Right cardiac atrium (tissue), 5 donors: ENCODE measurements at regions not wholly inside any gene's neighbourhood (a gene's known extent, or its start where the extent isn't known, plus 50 kb on each side); places are given as distances from the start of the nearest gene placed in this dataset.

Source experiments
- ATAC-seq, 2 donors: fragments of 200-7000 bp; cut with Tn5 transposase; one replicate each; pipeline versions ENCODE4 v1.8.0 to v1.9.1; 2020; ENCODE audit warnings: moderate library complexity in 2 of 2, mild to moderate bottlenecking in 1 of 2
- DNase-seq, 3 donors: peaks; one replicate each; pipeline ENCODE4 v3.0.0-alpha.2; 2020
- H3K27ac ChIP-seq: one replicate; pipeline ENCODE4 v1.5.1; 2013; ENCODE audit warnings: mild to moderate bottlenecking, low read length, control low read depth, moderate library complexity
- H3K27me3 ChIP-seq: one replicate; pipeline ENCODE4 v1.6.1; 2013; ENCODE audit not compliant: control insufficient read depth, insufficient read depth
- H3K4me1 ChIP-seq: one replicate; pipeline ENCODE4 v1.6.1; 2013; ENCODE audit warnings: low read length; ENCODE audit not compliant: control insufficient read depth, insufficient read depth
- H3K4me3 ChIP-seq: one replicate; pipeline ENCODE4 v1.5.1; 2013; ENCODE audit warnings: low read length, control low read depth
- H3K9me3 ChIP-seq: one replicate; pipeline ENCODE4 v1.6.1; 2013; ENCODE audit warnings: low read length; ENCODE audit not compliant: control insufficient read depth
- WGBS: extraction: QIAGEN DNeasy Blood & Tissue Kit; methylation state at CpG from one replicate; pipeline ENCODE4 v1.1.7; 2013; 5-methylcytosine and 5-hydroxymethylcytosine counted together
- intact Hi-C, 4 donors: fragments of 100-400 bp; cut with DNase I; formaldehyde crosslinking; loops; one replicate each; pipeline versions ENCODE4 v1.11.0 to v1.14.0; 2022 to 2023
- donor health status: healthy with polysubstance abuse.
- donor health status: DM: no; HTN: yes; CAD: no.
- donor health status: DM: no; HTN: no; CAD: no.
- donor health status: DM: no; HTN: yes; CAD: no; lungs with severe emphysema.
- donor health status: DM: yes; HTN: yes; CAD: no.

GRCh38 chr9:107625383-107625984 is 135.9 kb upstream of the KLF4 start:
- DNase-seq (no peak), ATAC-seq (no peak)
- intact Hi-C loops, result no loop called here
- no peak overlapping the region for H3K4me3 ChIP-seq
- H3K4me1 ChIP-seq, result no peaks in the 10 kb centered on the region
- no peak overlapping the region for H3K27ac ChIP-seq
- 94% methylated on average over 7 of the region's 7 CpGs for WGBS
- H3K9me3 ChIP-seq, result no peaks in the 10 kb centered on the region
- no peaks in the 10 kb centered on the region for H3K27me3 ChIP-seq

- peak in 2 of 3 donors; percentile 48 to 60 for DNase-seq
- Histone ChIP-seq H3K4me3 (no peak overlapping the region), H3K27ac (no peak overlapping the region), H3K27me3 (no peaks in the 10 kb centered on the region), H3K9me3 (no peaks in the 10 kb centered on the region), H3K4me1 (no peaks in the 10 kb centered on the region)
- intact Hi-C loops, result no loop called here
- 77% methylated on average over 15 of the region's 15 CpGs for WGBS
- peak; percentile 23 to 26 for ATAC-seq
Measured at GRCh38 chr9:107624234-107624948, 134.8 kb upstream of the KLF4 start.

- intact Hi-C loops, result no loop called here
- H3K9me3 ChIP-seq, result no peaks in the 10 kb centered on the region
- 90% methylated on average over 4 of the region's 4 CpGs for WGBS
- no peaks in the 10 kb centered on the region for H3K27me3 ChIP-seq
- H3K27ac ChIP-seq, result no peak overlapping the region
- H3K4me3 ChIP-seq, result no peak overlapping the region
- H3K4me1 ChIP-seq, result no peaks in the 10 kb centered on the region
- ATAC-seq (no peak), DNase-seq (no peak)
Measured at GRCh38 chr9:107621436-107621835, 131.9 kb upstream of the KLF4 start.

- no peaks in the 10 kb centered on the region for H3K27me3 ChIP-seq
- H3K9me3 ChIP-seq, result no peaks in the 10 kb centered on the region
- WGBS, result 57% methylated on average over 7 of the region's 7 CpGs
- no peak overlapping the region for H3K4me3 ChIP-seq
- no peaks in the 10 kb centered on the region for H3K4me1 ChIP-seq
- ATAC-seq (peak; percentile 79 to 84), DNase-seq (peak in 2 of 3 donors; percentile 60 to 65)
- intact Hi-C loops, result no loop called here
- H3K27ac ChIP-seq, result no peak overlapping the region
Measured at GRCh38 chr9:107620801-107621200, 131.2 kb upstream of the KLF4 start.

- ATAC-seq (no peak), DNase-seq (no peak)
- Histone ChIP-seq H3K9me3 (no peaks in the 10 kb centered on the region), H3K4me3 (no peak overlapping the region), H3K27ac (no peak overlapping the region), H3K4me1 (no peaks in the 10 kb centered on the region), H3K27me3 (no peaks in the 10 kb centered on the region)
- intact Hi-C loops, result no loop called here
- 98% methylated on average over 6 of the region's 6 CpGs for WGBS
Measured at GRCh38 chr9:107620236-107620635, 130.7 kb upstream of the KLF4 start.

GRCh38 chr9:107615321-107615720 is 125.8 kb upstream of the KLF4 start:
- ATAC-seq (no peak), DNase-seq (no peak)
- H3K27ac ChIP-seq, result no peak overlapping the region
- intact Hi-C loops, result no loop called here
- H3K4me3 ChIP-seq, result no peak overlapping the region
- WGBS, result 84% methylated on average over 1 of the region's 1 CpG
- no peaks in the 10 kb centered on the region for H3K27me3 ChIP-seq
- no peaks in the 10 kb centered on the region for H3K4me1 ChIP-seq
- H3K9me3 ChIP-seq, result no peaks in the 10 kb centered on the region

- Histone ChIP-seq H3K27ac (no peak overlapping the region), H3K4me1 (no peaks in the 10 kb centered on the region), H3K4me3 (no peak overlapping the region), H3K27me3 (no peaks in the 10 kb centered on the region), H3K9me3 (no peaks in the 10 kb centered on the region)
- intact Hi-C loops, result no loop called here
- DNase-seq (no peak), ATAC-seq (no peak)
- 91% methylated on average over 5 of the region's 5 CpGs for WGBS
Measured at GRCh38 chr9:107614765-107615164, 125.2 kb upstream of the KLF4 start.

GRCh38 chr9:107613321-107613720 is 123.8 kb upstream of the KLF4 start:
- Histone ChIP-seq H3K4me1 (no peaks in the 10 kb centered on the region), H3K27ac (no peak overlapping the region), H3K27me3 (no peaks in the 10 kb centered on the region), H3K9me3 (no peaks in the 10 kb centered on the region), H3K4me3 (no peak overlapping the region)
- ATAC-seq (no peak), DNase-seq (no peak)
- 92% methylated on average over 1 of the region's 1 CpG for WGBS
- intact Hi-C loops, result no loop called here

- ATAC-seq (peak; percentile 93), DNase-seq (peak; percentile 86 to 93 (median 90))
- Histone ChIP-seq H3K4me1 (no peaks in the 10 kb centered on the region), H3K27me3 (no peaks in the 10 kb centered on the region), H3K27ac (no peak overlapping the region), H3K4me3 (no peak overlapping the region), H3K9me3 (no peaks in the 10 kb centered on the region)
- intact Hi-C loops, result no loop called here
- 52% methylated on average over 5 of the region's 5 CpGs for WGBS
Measured at GRCh38 chr9:107612136-107612535, 122.6 kb upstream of the KLF4 start.

GRCh38 chr9:107609547-107609946 is 120.0 kb upstream of the KLF4 start:
- H3K4me1 ChIP-seq, result no peaks in the 10 kb centered on the region
- WGBS, result 73% methylated on average over 2 of the region's 2 CpGs
- no peak overlapping the region for H3K4me3 ChIP-seq
- intact Hi-C loops, result no loop called here
- ATAC-seq (no peak), DNase-seq (no peak)
- H3K27ac ChIP-seq, result no peak overlapping the region
- no peaks in the 10 kb centered on the region for H3K27me3 ChIP-seq
- H3K9me3 ChIP-seq, result no peaks in the 10 kb centered on the region

GRCh38 chr9:107606149-107606790 is 116.7 kb upstream of the KLF4 start:
- 86% methylated on average over 8 of the region's 8 CpGs for WGBS
- Histone ChIP-seq H3K4me3 (no peak overlapping the region), H3K27ac (no peak overlapping the region), H3K9me3 (no peaks in the 10 kb centered on the region), H3K4me1 (no peaks in the 10 kb centered on the region), H3K27me3 (no peaks in the 10 kb centered on the region)
- DNase-seq, result no peak
- ATAC-seq, result peak in 1 of 2 donors; percentile 37
- intact Hi-C loops, result no loop called here
